ENCODE measurements at regions not wholly inside any gene's neighbourhood (a gene's known extent, or its start where the extent isn't known, plus 50 kb on each side); places are given as distances from the start of the nearest gene placed in this dataset.

DNA sequence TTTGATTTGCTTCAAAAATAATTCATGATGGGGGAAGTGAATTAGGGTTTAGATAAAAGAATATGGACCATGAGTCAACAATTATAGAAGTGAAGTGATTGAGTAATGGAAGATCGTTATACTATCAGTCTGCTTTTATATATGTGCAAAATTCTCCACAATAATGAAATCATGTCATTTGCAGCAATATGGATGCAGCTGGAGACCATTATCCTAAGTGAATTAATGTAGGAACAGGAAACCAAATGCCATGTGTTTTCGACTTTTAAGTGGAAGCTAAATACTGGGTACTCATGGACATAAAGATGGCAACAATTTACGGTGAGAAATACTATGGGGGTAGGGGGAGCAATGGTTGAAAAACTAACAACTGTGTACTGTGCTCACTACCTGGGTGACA is 144.7 kb upstream of the SRD5A2 start:
- no peak for TF ChIP-seq POLR2AphosphoS5 (IDR thresholded peaks at IDR 0.05; ENCODE audit: low read depth)
- no peak for TF ChIP-seq SPI1 (IDR thresholded peaks at IDR 0.05; ENCODE audit: borderline replicate concordance, low read depth)
- TF ChIP-seq, protein P1, sequence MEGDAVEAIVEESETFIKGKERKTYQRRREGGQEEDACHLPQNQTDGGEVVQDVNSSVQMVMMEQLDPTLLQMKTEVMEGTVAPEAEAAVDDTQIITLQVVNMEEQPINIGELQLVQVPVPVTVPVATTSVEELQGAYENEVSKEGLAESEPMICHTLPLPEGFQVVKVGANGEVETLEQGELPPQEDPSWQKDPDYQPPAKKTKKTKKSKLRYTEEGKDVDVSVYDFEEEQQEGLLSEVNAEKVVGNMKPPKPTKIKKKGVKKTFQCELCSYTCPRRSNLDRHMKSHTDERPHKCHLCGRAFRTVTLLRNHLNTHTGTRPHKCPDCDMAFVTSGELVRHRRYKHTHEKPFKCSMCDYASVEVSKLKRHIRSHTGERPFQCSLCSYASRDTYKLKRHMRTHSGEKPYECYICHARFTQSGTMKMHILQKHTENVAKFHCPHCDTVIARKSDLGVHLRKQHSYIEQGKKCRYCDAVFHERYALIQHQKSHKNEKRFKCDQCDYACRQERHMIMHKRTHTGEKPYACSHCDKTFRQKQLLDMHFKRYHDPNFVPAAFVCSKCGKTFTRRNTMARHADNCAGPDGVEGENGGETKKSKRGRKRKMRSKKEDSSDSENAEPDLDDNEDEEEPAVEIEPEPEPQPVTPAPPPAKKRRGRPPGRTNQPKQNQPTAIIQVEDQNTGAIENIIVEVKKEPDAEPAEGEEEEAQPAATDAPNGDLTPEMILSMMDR (IDR thresholded peaks at IDR 0.05; ENCODE audit: insufficient read depth, low read length) = no peak
- TF ChIP-seq, protein P2, sequence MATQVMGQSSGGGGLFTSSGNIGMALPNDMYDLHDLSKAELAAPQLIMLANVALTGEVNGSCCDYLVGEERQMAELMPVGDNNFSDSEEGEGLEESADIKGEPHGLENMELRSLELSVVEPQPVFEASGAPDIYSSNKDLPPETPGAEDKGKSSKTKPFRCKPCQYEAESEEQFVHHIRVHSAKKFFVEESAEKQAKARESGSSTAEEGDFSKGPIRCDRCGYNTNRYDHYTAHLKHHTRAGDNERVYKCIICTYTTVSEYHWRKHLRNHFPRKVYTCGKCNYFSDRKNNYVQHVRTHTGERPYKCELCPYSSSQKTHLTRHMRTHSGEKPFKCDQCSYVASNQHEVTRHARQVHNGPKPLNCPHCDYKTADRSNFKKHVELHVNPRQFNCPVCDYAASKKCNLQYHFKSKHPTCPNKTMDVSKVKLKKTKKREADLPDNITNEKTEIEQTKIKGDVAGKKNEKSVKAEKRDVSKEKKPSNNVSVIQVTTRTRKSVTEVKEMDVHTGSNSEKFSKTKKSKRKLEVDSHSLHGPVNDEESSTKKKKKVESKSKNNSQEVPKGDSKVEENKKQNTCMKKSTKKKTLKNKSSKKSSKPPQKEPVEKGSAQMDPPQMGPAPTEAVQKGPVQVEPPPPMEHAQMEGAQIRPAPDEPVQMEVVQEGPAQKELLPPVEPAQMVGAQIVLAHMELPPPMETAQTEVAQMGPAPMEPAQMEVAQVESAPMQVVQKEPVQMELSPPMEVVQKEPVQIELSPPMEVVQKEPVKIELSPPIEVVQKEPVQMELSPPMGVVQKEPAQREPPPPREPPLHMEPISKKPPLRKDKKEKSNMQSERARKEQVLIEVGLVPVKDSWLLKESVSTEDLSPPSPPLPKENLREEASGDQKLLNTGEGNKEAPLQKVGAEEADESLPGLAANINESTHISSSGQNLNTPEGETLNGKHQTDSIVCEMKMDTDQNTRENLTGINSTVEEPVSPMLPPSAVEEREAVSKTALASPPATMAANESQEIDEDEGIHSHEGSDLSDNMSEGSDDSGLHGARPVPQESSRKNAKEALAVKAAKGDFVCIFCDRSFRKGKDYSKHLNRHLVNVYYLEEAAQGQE (IDR thresholded peaks at IDR 0.05; ENCODE audit: insufficient replicate concordance, low read depth) = no peak
- no peak for TF ChIP-seq GABPA (IDR thresholded peaks at IDR 0.05; ENCODE audit: low read depth)
- H3K27me3 ChIP-seq (ENCODE audit: insufficient read depth, poor library complexity, severe bottlenecking) = no peaks in the 10 kb centered on the region
- DNase-seq (ENCODE audit: low read depth in 1 of 2, low spot score in 1 of 2) = no peak
- no peak overlapping the region for H3K27ac ChIP-seq (replicated peaks)
- H3K4me3 ChIP-seq (replicated peaks; ENCODE audit: insufficient read depth, low read length) = no peak overlapping the region

DNA sequence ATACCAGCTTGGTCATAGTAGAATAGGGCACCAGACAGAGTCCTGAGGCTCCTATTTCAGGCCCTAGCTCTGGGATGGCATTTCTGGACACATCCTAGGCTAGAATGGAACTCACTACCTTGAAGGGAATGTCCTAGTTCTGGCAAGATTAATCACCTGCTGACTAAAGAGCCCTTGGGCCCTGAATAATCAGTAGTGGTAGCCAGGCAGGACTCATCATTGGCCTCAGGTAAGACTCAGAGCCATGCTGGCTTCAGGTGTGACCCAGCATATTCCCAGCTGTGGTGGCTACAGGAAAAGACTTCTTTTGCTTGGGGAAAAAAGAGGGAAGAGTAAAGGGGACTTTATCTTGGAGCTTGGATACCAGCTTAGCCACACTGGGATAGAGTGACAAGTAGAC is 131.0 kb upstream of the SRD5A2 start:
- H3K4me3 ChIP-seq (replicated peaks; ENCODE audit: insufficient read depth, low read length) = no peak overlapping the region
- no peak for DNase-seq (ENCODE audit: low read depth in 1 of 2, low spot score in 1 of 2)
- no peak overlapping the region for H3K27ac ChIP-seq (replicated peaks)
- no peaks in the 10 kb centered on the region for H3K27me3 ChIP-seq (ENCODE audit: insufficient read depth, poor library complexity, severe bottlenecking)
- TF ChIP-seq SPI1 (IDR thresholded peaks at IDR 0.05; ENCODE audit: borderline replicate concordance, low read depth) (no peak), POLR2AphosphoS5 (IDR thresholded peaks at IDR 0.05; ENCODE audit: low read depth) (no peak), GABPA (IDR thresholded peaks at IDR 0.05; ENCODE audit: low read depth) (no peak)
- TF ChIP-seq, protein P2 (IDR thresholded peaks at IDR 0.05; ENCODE audit: insufficient replicate concordance, low read depth) = no peak
- TF ChIP-seq, protein P1 (IDR thresholded peaks at IDR 0.05; ENCODE audit: insufficient read depth, low read length) = no peak

DNA sequence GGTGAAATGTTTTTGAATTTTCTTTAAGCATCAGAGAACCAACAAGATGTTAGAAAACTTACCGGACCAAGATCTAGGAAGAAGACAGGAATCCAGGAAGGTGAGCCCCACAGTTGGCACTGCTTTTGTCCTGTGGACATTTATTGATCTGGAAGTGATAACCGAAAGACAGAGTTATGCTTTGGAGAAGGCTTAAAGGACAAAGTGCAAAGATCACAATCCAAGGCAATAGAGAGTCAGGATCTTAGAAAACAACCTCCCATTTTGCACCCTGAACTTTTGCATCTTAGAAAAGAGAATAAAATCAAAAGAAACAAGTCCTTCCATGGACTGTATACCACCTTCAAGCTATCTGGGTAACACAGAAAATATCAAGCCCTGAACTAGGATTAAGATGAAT is 129.4 kb upstream of the SRD5A2 start:
- no peak overlapping the region for H3K27ac ChIP-seq (replicated peaks)
- DNase-seq (ENCODE audit: low read depth in 1 of 2, low spot score in 1 of 2) = no peak
- no peaks in the 10 kb centered on the region for H3K27me3 ChIP-seq (ENCODE audit: insufficient read depth, poor library complexity, severe bottlenecking)
- no peak for TF ChIP-seq POLR2AphosphoS5 (IDR thresholded peaks at IDR 0.05; ENCODE audit: low read depth)
- TF ChIP-seq, protein P2 (IDR thresholded peaks at IDR 0.05; ENCODE audit: insufficient replicate concordance, low read depth) = no peak
- TF ChIP-seq, protein P1 (IDR thresholded peaks at IDR 0.05; ENCODE audit: insufficient read depth, low read length) = no peak
- TF ChIP-seq SPI1 (IDR thresholded peaks at IDR 0.05; ENCODE audit: borderline replicate concordance, low read depth) = no peak
- TF ChIP-seq GABPA (IDR thresholded peaks at IDR 0.05; ENCODE audit: low read depth) = no peak
- H3K4me3 ChIP-seq (replicated peaks; ENCODE audit: insufficient read depth, low read length) = no peak overlapping the region

Data from HL-60 (cell line).